BLaER1 treated with 17β-estradiol and CSF1 and Interleukin-3, amounts not matched to agents 10 nM and 100 nM (cell line): ENCODE measurements at regions not wholly inside any gene's neighbourhood (a gene's known extent, or its start where the extent isn't known, plus 50 kb on each side); places are given as distances from the start of the nearest gene placed in this dataset.
"Not testable (repeated sequence)": the region's sequence is repeated elsewhere in the genome, so short reads cannot be mapped to it uniquely, and the experiment has no call there.

Source experiments
- H3K27ac ChIP-seq, 11 experiments: shearing (Covaris generic); formaldehyde crosslinking; 2 replicates each; pipeline ENCODE4 v1.8.1; 2022
- H3K27me3 ChIP-seq, 11 experiments: shearing (Covaris generic); formaldehyde crosslinking; 2 replicates each; pipeline ENCODE4 v1.8.1; 2022
- H3K36me3 ChIP-seq, 11 experiments: shearing (Covaris generic); formaldehyde crosslinking; 2 replicates each; pipeline ENCODE4 v1.8.1; 2022
- H3K4me1 ChIP-seq, 10 experiments: shearing (Covaris generic); formaldehyde crosslinking; 2 replicates each; pipeline ENCODE4 v1.8.1; 2022
- H3K4me2 ChIP-seq, 11 experiments: shearing (Covaris generic); formaldehyde crosslinking; 2 replicates each; pipeline ENCODE4 v1.8.1; 2022
- H3K4me3 ChIP-seq, 10 experiments: shearing (Covaris generic); formaldehyde crosslinking; 2 replicates each; pipeline ENCODE4 v1.8.1; 2022
- H3K9ac ChIP-seq, 11 experiments: shearing (Covaris generic); formaldehyde crosslinking; 2 replicates each; pipeline ENCODE4 v1.8.1; 2022
- H3K9me3 ChIP-seq, 11 experiments: shearing (Covaris generic); formaldehyde crosslinking; replicated peaks in 1 of 11; 2 replicates each; pipeline ENCODE4 v1.8.1; 2022
- H4K20me1 ChIP-seq, 11 experiments: shearing (Covaris generic); formaldehyde crosslinking; 2 replicates each; pipeline ENCODE4 v1.8.1; 2022
- Cebpa-rat ChIP-seq, 11 experiments: shearing (Covaris generic); IDR thresholded peaks; 2 replicates each; pipeline ENCODE4 v1.8.1; 2022

DNA sequence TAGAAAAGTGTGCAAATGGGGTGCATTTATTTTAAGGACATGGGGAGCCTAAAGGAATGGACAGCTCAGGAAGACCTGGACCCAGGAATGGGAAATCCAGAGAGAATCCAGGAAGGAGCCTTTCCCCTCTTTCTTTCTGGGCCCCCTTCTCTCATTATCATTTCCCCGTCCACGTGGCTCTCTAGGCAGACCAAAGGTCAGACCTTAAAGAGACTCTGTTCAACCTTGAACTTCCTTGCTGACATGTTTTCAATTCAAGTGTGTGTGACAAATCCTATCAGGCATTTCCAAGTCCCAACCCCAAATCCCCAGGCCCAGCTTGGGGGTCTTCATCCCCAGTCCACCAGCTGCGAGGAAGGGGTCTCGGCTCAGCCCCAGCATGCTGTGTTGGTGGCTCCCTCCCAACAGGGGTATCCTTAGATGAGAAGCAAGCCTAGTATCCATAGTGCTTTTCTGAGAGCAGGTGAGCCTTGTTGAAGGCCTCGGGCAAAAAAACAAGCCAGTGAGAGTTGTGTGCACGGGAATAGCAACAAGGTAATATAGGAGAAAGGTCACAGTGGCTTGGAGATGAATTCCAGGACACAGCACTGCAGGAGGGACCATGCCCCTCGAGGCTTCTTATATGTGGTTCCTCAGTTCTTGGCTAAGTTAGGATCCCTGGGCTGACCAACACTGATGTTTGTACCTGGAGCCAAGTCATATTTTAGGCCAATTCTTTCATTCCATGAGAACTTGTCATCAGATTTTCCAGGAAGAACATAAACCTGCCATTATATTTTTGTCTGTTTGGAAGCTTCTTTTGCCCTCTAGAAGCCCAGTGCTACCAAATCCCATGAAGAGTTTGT, 130.0 kb downstream of the ASB7 start:
- no peak overlapping the region for H3K4me2 ChIP-seq
- H3K9ac ChIP-seq, result no peak overlapping the region
- H3K9me3 ChIP-seq, result peaks cover 4 to 19% (median 13%) of the 10 kb centered on the region in 11 experiments; a peak in 14 of 22 replicates
- H3K4me3 ChIP-seq, result no peak overlapping the region
- TF ChIP-seq Cebpa-rat (IDR thresholded peaks at IDR 0.05), result no peak
- 0 out of 22 replicates have a peak, but pooled peaks cover 0 to 5% (median 0%) of the 10 kb centered on the region in 11 experiments for H4K20me1 ChIP-seq
- H3K27ac ChIP-seq, result no peak overlapping the region
- H3K27me3 ChIP-seq, result no peaks in the 10 kb centered on the region
- peaks cover 11 to 26% (median 22%) of the 10 kb centered on the region in 10 experiments for H3K4me1 ChIP-seq
- no peaks in the 10 kb centered on the region for H3K36me3 ChIP-seq

GRCh38 chr15:100733101-100733842, 130.9 kb downstream of the ASB7 start:
- Histone ChIP-seq H3K27me3 (no peaks in the 10 kb centered on the region), H3K4me2 (no peak overlapping the region), H3K4me3 (no peak overlapping the region), H3K27ac (no peak overlapping the region), H4K20me1 (0 out of 22 replicates have a peak, but pooled peaks cover 0 to 5% (median 0%) of the 10 kb centered on the region in 11 experiments), H3K36me3 (no peaks in the 10 kb centered on the region), H3K4me1 (peaks cover 8 to 17% (median 13%) of the 10 kb centered on the region in 10 experiments; a peak in 19 of 20 replicates), H3K9ac (no peak overlapping the region), H3K9me3 (peaks cover 4 to 19% (median 13%) of the 10 kb centered on the region in 11 experiments; a peak in 14 of 22 replicates)
- TF ChIP-seq Cebpa-rat (IDR thresholded peaks at IDR 0.05), result no peak

DNA sequence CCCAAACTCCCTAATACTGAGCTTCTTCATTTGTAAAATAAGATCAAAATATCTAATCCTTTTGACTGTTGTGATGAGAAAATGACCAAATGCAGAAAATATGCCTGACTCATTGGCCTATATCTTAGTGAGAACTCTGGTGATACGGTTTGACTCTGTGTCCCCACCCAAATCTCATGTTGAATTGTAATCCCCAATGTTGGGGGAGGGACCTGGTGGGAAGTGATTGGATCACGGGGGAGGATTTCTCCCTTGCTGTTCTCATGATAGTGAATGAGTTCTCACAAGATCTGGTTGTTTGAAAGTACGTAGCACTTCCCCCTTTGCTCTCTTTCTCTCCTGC, 131.4 kb downstream of the ASB7 start:
- H3K27me3 ChIP-seq, H3K4me3 ChIP-seq, H3K36me3 ChIP-seq, H3K4me2 ChIP-seq, H4K20me1 ChIP-seq, H3K27ac ChIP-seq, H3K9ac ChIP-seq: not testable (repeated sequence)
- H3K4me1 ChIP-seq, result peaks cover 4 to 12% (median 8%) of the 10 kb centered on the region in 10 experiments; a peak in 19 of 20 replicates
- peaks cover 4 to 19% (median 13%) of the 10 kb centered on the region in 11 experiments; a peak in 14 of 22 replicates for H3K9me3 ChIP-seq

DNA sequence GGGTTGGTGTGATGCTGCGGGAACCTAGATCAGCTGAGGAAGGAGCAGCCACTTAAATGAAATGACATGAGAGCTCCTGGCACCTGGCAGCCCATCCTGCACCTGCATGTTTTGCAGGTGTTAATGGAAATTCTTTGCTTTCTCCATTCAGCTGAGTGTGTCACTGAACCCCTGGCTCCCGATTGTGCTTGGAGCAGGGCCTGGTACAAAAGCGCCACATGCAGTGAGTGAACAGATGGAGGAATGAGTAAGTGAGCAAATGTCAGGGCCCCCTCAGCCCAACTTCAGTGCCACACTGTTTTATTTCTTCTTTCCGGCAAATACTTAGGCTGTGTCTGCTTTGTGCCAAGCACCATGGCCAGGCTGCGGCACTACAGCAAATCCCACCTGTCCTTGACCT, 132.2 kb downstream of the ASB7 start:
- Histone ChIP-seq H3K4me2 (no peak overlapping the region), H3K4me3 (no peak overlapping the region), H4K20me1 (no peaks in the 10 kb centered on the region), H3K9ac (no peak overlapping the region), H3K9me3 (peaks cover 4 to 19% (median 13%) of the 10 kb centered on the region in 11 experiments; a peak in 14 of 22 replicates), H3K27me3 (no peaks in the 10 kb centered on the region), H3K27ac (no peak overlapping the region), H3K4me1 (peaks cover 0 to 7% (median 5%) of the 10 kb centered on the region in 10 experiments; a peak in 19 of 20 replicates), H3K36me3 (no peaks in the 10 kb centered on the region)
- no peak for TF ChIP-seq Cebpa-rat (IDR thresholded peaks at IDR 0.05)

DNA sequence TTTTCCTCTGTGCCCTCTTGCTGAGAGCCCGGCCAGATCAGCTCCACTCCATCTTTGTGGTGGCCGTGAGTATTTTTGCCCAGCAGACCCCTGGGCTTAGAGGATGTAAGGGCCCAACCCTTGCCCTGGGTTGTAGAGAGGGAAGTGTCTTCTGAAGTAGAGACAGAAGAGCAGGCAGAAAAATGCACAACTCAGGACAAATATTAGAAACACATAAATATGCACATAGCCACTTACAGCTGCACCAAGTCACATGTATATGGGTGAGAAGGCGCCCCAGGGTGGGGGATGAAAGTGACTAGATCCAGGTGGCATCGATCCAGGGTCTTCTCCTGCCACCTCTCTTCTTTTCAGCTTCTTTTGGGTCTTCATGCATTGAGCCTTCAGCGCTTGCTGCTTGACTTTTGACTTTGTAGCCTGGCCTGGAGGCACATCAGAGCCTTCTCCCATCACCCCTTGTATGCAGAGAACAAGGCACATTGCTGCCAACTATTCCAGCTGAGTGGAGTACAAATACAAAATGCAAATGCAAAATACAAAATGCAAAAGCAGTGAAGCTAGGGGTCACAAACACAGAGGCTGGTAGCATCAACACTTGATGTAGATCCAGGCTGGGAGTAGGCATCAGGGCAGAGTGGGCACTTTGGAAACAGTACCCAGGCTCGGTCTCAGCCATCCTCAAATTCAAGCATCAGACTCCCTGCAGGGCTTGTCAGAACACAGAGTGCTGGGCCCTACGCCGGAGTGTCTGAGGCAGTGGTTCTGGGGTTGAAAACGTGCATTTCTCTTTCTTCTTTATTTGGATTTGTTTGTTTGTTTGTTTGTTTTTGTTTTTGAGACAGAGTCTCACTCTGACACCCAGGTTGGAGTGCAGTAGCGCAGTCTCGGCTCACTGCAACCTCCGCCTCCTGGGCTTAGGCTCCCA, 133.0 kb downstream of the ASB7 start:
- Histone ChIP-seq H3K27ac (no peak overlapping the region), H3K4me2 (no peak overlapping the region), H3K27me3 (no peaks in the 10 kb centered on the region), H3K9ac (no peak overlapping the region), H3K9me3 (peaks cover 4 to 19% (median 13%) of the 10 kb centered on the region in 11 experiments; a peak in 14 of 22 replicates), H4K20me1 (no peaks in the 10 kb centered on the region), H3K36me3 (no peaks in the 10 kb centered on the region), H3K4me1 (peaks cover 0 to 12% (median 9%) of the 10 kb centered on the region in 10 experiments; a peak in 19 of 20 replicates), H3K4me3 (no peak overlapping the region)
- no peak for TF ChIP-seq Cebpa-rat (IDR thresholded peaks at IDR 0.05)

DNA sequence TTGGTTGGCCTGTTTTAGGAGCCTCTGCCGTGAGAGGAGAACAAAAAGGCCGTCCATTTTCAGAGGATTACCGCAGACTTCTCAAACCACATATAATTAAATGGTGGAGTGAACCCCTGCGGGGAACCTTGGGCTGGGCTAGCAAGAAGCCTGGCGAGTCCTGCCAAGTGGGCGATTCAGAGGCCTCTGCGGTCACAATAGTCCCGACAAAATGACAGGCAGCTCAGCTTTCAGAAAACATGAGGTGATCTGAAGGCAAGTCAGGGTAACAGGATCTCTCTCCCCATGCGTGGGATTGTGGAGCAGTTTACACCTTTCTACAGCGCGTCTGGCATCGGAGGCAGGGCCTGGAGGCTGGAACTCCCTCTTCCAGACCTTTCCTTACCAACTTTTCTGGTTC, 134.8 kb downstream of the ASB7 start:
- Histone ChIP-seq H3K4me1 (peaks cover 0 to 12% (median 8%) of the 10 kb centered on the region in 10 experiments; a peak in 17 of 20 replicates), H3K9ac (no peak overlapping the region), H4K20me1 (no peaks in the 10 kb centered on the region), H3K36me3 (no peaks in the 10 kb centered on the region), H3K27ac (no peak overlapping the region), H3K27me3 (no peaks in the 10 kb centered on the region), H3K4me3 (no peak overlapping the region), H3K4me2 (no peak overlapping the region), H3K9me3 (peaks cover 4 to 19% (median 13%) of the 10 kb centered on the region in 11 experiments; a peak in 14 of 22 replicates)
- TF ChIP-seq Cebpa-rat (IDR thresholded peaks at IDR 0.05), result no peak

GRCh38 chr15:100738614-100739013, 136.2 kb downstream of the ASB7 start:
- Histone ChIP-seq H3K27me3 (no peaks in the 10 kb centered on the region), H3K9me3 (peaks cover 4 to 15% (median 11%) of the 10 kb centered on the region in 11 experiments; a peak in 14 of 22 replicates), H4K20me1 (no peaks in the 10 kb centered on the region), H3K4me2 (no peak overlapping the region), H3K9ac (no peak overlapping the region), H3K4me1 (peaks cover 0 to 12% (median 8%) of the 10 kb centered on the region in 10 experiments; a peak in 17 of 20 replicates), H3K4me3 (no peak overlapping the region), H3K36me3 (no peaks in the 10 kb centered on the region), H3K27ac (no peak overlapping the region)
- no peak for TF ChIP-seq Cebpa-rat (IDR thresholded peaks at IDR 0.05)

DNA sequence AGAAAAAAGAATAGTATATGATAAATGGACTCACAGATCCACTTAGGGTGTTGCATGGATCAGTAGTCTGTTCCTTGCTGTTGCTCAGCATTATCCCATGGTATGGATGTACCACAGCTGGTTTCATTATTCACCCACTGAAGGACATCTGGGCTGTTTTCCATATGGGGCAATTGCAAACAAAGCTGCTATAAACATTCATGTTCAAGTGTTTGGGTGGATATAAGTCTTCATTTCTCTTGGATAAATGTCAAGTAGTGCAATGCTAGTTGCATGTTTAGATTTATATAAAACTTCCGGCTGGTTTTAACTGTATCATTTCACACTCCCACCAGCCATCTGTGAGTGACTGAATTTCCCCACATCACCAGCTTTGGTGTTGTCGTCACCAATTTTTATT, 137.7 kb downstream of the ASB7 start:
- H3K27me3 ChIP-seq, result no peaks in the 10 kb centered on the region
- no peak for TF ChIP-seq Cebpa-rat (IDR thresholded peaks at IDR 0.05)
- no peaks in the 10 kb centered on the region for H3K36me3 ChIP-seq
- H4K20me1 ChIP-seq, result no peaks in the 10 kb centered on the region
- no peak overlapping the region for H3K4me3 ChIP-seq
- H3K27ac ChIP-seq, result no peak overlapping the region
- H3K4me2 ChIP-seq, result peak overlapping the region in 9 of 11 experiments; percentile 8 to 58 (median 34); a peak in 13 of 22 replicates
- H3K9me3 ChIP-seq, result no peaks in the 10 kb centered on the region
- peaks cover 0 to 12% (median 8%) of the 10 kb centered on the region in 10 experiments; a peak in 17 of 20 replicates for H3K4me1 ChIP-seq
- no peak overlapping the region for H3K9ac ChIP-seq
